GM18526 (cell line): ENCODE measurements at regions not wholly inside any gene's neighbourhood (a gene's known extent, or its start where the extent isn't known, plus 50 kb on each side); places are given as distances from the start of the nearest gene placed in this dataset.

Source experiments
- POLR2A ChIP-seq: IDR thresholded peaks from 3 replicates; pipeline ENCODE4 v1.6.1; 2011; ENCODE audit not compliant: insufficient read length; ENCODE audit errors: extremely low read depth

GRCh38 chr6:14388371-14388770 is 270.8 kb downstream of the CD83 start:
- TF ChIP-seq POLR2A = no peak

- no peak for TF ChIP-seq POLR2A
These were observed 273.2 kb downstream of the CD83 start for GRCh38 chr6:14390805-14391204.

GRCh38 chr6:14393910-14394309 is 276.3 kb downstream of the CD83 start:
- TF ChIP-seq POLR2A = no peak

- TF ChIP-seq POLR2A = no peak
These were observed 278.8 kb downstream of the CD83 start for GRCh38 chr6:14396392-14396791.

GRCh38 chr6:14396826-14397517 is 279.4 kb downstream of the CD83 start:
- TF ChIP-seq POLR2A = no peak

- TF ChIP-seq POLR2A = no peak
These were observed 279.9 kb downstream of the CD83 start for GRCh38 chr6:14397518-14397901.

- no peak for TF ChIP-seq POLR2A
These were observed 281.4 kb downstream of the CD83 start for GRCh38 chr6:14398953-14399352.

- no peak for TF ChIP-seq POLR2A
These were observed 282.1 kb downstream of the CD83 start for GRCh38 chr6:14399635-14400034.

- no peak for TF ChIP-seq POLR2A
These were observed 283.7 kb downstream of the CD83 start for GRCh38 chr6:14401246-14401645.

- TF ChIP-seq POLR2A = no peak
These were observed 289.2 kb downstream of the CD83 start for GRCh38 chr6:14406614-14407331.

GRCh38 chr6:14408446-14408845 is 290.9 kb downstream of the CD83 start:
- TF ChIP-seq POLR2A = no peak

- no peak for TF ChIP-seq POLR2A
These were observed 294.5 kb downstream of the CD83 start for GRCh38 chr6:14412026-14412425.

GRCh38 chr6:14415452-14415851 is 297.9 kb downstream of the CD83 start:
- no peak for TF ChIP-seq POLR2A

- no peak for TF ChIP-seq POLR2A
These were observed 299.8 kb downstream of the CD83 start for GRCh38 chr6:14417377-14417776.

- no peak for TF ChIP-seq POLR2A
These were observed 304.5 kb downstream of the CD83 start for GRCh38 chr6:14422061-14422460.

GRCh38 chr6:14422917-14423316 is 305.3 kb downstream of the CD83 start:
- no peak for TF ChIP-seq POLR2A

GRCh38 chr6:14423330-14423729 is 305.8 kb downstream of the CD83 start:
- no peak for TF ChIP-seq POLR2A
